GM18517 (cell line): ENCODE measurements at regions not wholly inside any gene's neighbourhood (a gene's known extent, or its start where the extent isn't known, plus 50 kb on each side); places are given as distances from the start of the nearest gene placed in this dataset.

Experiments used
- ATAC-seq: cut with Tn5 transposase; IDR thresholded peaks from one replicate; pipeline ENCODE4 v1.9.1; 2021; ENCODE audit warnings: mild to moderate bottlenecking, moderate library complexity; ENCODE audit not compliant: unreplicated experiment

GRCh38 chr6:147853574-147853973, 345.1 kb downstream of the SAMD5 start:
- ATAC-seq: no peak

- no peak for ATAC-seq
Observed at GRCh38 chr6:147855803-147856482, 347.5 kb downstream of the SAMD5 start.

GRCh38 chr6:147856687-147857086, 348.2 kb downstream of the SAMD5 start:
- ATAC-seq: no peak

GRCh38 chr6:147858421-147858820, 349.9 kb downstream of the SAMD5 start:
- no peak for ATAC-seq

GRCh38 chr6:147859071-147859470, 350.6 kb downstream of the SAMD5 start:
- no peak for ATAC-seq

GRCh38 chr6:147861696-147862095, 353.2 kb downstream of the SAMD5 start:
- no peak for ATAC-seq

- no peak for ATAC-seq
Observed at GRCh38 chr6:147867433-147868226, 359.1 kb downstream of the SAMD5 start.

GRCh38 chr6:147868427-147869190, 360.1 kb downstream of the SAMD5 start:
- ATAC-seq: no peak

- ATAC-seq: no peak
Observed at GRCh38 chr6:147869201-147869600, 360.7 kb downstream of the SAMD5 start.

- ATAC-seq: no peak
Observed at GRCh38 chr6:147869869-147870268, 361.4 kb downstream of the SAMD5 start.

- ATAC-seq: no peak
Observed at GRCh38 chr6:147870506-147871110, 362.1 kb downstream of the SAMD5 start.

- no peak for ATAC-seq
Observed at GRCh38 chr6:147872002-147872401, 363.5 kb downstream of the SAMD5 start.

GRCh38 chr6:147873816-147874215, 365.3 kb downstream of the SAMD5 start:
- no peak for ATAC-seq

GRCh38 chr6:147874322-147874721, 365.8 kb downstream of the SAMD5 start:
- no peak for ATAC-seq

GRCh38 chr6:147879031-147879580, 370.6 kb downstream of the SAMD5 start:
- no peak for ATAC-seq

- no peak for ATAC-seq
Observed at GRCh38 chr6:147881432-147881831, 372.9 kb downstream of the SAMD5 start.

GRCh38 chr6:147888374-147888773, 379.9 kb downstream of the SAMD5 start:
- no peak for ATAC-seq

GRCh38 chr6:147891671-147892070, 383.2 kb downstream of the SAMD5 start:
- ATAC-seq: no peak

GRCh38 chr6:147892476-147892875, 384.0 kb downstream of the SAMD5 start:
- no peak for ATAC-seq

- no peak for ATAC-seq
Observed at GRCh38 chr6:147895272-147895671, 386.8 kb downstream of the SAMD5 start.

GRCh38 chr6:147900247-147900830, 391.8 kb downstream of the SAMD5 start:
- ATAC-seq: no peak
